Brain pericyte (primary cell): ENCODE measurements at regions not wholly inside any gene's neighbourhood (a gene's known extent, or its start where the extent isn't known, plus 50 kb on each side); places are given as distances from the start of the nearest gene placed in this dataset.

Experiments used
- DNase-seq: peaks from one replicate; pipeline ENCODE4 v3.0.0-alpha.2; 2012; ENCODE audit warnings: low read depth, low spot score

DNA sequence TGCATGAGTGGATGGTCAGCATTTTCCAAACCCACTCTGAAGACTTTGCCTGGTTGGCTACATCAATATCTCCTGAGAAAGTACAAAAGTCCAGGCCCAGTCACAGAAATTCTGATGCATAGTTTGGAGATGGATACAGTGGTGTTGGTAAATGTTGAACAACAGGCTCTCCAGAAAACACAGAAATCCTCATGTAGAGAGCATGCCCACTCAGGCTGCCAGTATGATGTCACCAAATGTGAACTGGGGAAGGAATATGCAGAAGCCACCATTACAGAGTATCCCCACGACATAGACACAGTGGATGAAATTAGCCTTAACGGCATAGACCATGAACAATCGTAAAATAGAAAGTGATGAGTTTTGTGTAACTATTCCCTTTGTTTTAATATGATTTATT is 97.1 kb upstream of the NXT1 start:
- DNase-seq, result no peak

DNA sequence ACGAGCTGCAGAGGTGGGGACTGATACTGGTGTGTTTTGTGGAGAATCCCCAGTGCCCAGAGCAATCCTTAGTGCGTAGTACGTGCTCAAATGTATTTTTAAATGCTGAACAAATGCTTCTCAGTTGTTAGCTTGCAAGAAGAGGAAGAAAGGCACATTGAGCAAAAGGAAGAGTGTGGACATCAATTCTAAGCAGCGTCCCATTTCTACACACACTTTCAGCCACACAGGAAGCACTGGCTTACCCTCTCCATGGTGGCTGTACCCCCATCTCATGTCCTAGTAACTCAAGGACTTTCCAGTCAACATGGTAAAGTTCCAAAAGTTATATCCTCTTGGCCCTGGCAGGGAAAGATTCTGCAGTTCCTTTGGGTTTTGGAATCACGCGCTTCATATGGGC is 98.8 kb upstream of the NXT1 start:
- DNase-seq, result no peak

DNA sequence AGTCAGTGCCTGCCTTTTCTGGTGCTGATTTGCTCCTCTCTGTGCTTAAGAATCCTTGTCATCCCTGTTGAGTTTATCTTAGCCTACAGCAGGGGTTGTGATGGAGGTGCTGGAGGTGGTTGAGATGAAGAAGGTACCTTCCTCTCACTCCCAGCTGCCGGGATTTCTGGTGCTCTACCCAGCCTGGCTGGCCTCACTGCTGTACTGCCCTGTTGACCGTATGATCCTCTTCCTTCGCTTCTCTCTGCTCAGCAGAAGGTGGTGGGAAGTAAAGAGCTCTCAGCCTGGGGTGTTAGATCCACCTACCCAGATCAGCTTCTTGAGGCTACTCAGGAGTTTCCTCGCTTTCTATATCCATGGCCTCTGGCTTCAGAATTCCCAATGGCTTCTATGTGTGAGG is 101.0 kb upstream of the NXT1 start:
- DNase-seq, result no peak

DNA sequence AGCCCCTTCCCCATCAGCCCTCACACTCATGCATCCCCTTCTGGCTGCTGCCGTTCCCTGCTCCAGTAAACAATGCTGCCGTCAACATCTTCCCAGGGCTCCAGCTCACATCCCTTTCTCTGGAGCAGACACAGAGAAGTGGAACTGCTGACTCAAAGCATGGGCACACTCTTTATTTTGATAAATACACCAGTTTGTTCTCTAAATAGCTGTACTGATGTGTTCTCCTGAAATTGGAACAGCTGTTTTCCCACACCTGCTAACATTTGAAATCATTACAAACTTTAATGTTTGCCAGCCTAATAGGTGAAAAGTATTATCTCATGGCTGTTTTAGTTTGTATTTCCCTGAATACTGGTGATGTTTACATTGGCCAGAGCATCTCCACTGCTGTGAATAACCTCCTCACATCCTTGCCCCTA is 102.1 kb upstream of the NXT1 start:
- no peak for DNase-seq

DNA sequence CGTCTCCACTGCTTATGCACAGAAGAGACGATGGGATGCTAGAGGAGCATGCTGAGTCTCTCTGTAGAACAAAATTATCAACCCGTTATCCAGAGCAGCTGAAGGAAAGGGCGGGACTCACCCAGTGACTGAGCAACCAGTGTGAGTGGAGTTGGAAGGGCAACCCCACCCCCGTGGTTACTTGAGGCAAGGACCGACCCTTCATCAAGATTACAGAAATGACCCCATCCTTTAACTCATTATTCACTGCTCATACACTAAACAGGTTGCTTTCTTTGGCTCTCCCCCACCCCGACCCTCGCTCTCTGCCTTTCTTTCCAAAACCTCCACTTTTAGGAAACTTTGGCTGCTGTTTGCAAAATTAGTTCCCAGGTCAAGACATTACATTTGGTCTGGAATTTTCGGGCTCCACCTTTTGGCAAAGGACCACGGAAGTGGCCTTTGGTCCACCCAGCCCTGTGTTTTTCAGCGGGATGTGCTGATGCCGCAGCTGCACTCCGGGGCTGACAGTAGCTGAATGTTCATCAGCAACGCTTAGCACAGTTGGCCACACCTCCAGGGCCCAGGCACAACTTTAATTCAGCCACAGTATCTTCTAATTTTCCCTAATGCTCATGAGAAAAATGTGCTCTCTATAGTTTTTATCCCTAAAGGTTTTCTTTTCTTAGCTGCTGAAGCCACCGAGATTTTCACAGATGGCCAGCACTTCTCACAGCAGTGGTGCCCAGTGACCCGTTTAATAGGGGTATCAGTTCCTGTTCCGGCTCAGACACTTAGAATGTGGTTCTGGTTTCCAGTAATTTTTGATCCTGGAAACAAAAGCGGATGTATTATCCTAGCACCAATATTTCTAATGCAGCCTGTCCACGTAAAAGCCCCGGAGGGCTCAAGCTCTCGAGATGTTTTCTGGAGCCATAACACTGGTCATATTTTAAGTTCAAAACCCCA is 103.6 kb upstream of the NXT1 start:
- DNase-seq, result no peak

DNA sequence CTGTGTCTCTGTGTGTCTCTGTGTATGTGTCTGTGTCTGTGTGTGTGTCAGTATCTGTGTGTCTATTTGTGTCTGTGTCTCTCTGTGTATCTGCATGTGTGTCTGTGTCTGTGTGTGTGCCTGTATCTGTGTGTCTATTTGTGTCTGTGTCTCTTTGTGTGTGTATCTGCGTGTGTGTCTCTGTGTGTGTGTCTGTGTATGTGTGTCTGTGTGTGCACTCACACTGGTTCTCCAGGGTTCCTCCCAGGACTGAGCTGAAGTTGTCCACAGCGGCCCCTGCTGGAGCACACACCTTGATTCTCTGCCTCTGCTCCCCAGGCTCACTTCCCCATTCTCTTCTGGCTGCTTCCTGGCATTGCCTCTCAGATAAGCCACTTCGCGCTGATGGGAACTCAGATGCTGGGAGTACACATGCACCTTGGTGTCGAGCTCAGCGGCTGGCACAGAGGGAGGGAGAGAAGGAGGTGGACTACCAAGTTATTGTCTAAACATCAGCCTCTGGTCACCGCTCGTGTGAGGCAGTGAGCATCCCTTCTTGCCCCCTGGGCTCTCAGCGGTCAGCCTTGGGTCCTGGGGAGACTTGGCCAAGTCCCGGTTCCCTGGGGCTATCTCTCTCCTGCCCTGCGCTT is 104.9 kb upstream of the NXT1 start:
- DNase-seq, result no peak

DNA sequence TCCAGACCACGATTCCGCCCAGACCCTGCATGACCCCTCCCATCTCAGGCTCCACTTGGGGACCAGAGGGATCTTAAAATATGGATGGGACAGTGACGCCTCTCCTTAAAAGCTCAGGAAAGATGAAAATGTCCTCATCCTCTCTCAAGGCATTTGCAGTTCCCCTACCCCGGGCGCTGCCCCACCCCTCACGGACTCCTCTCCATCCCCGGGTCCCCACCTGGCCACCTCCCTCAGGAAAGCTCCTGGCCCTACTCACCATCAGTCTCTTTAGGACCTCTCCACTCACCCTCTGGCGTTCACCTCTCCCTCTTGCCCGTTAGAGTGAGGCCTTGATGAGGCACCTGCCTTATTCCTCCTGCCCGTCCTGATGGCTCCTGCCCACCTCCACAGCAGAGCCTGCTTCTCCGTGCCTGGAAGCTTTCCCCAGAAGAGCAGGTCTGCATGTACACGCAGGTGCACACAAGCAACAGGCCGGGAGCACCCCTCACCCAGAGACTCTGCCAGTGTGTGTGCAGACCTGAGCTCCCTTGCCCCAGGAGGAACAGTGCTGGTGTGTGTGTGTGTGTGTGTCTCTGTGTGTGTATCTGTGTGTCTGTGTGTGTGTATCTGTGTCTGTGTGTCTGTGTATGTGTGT is 105.6 kb upstream of the NXT1 start:
- DNase-seq, result no peak

DNA sequence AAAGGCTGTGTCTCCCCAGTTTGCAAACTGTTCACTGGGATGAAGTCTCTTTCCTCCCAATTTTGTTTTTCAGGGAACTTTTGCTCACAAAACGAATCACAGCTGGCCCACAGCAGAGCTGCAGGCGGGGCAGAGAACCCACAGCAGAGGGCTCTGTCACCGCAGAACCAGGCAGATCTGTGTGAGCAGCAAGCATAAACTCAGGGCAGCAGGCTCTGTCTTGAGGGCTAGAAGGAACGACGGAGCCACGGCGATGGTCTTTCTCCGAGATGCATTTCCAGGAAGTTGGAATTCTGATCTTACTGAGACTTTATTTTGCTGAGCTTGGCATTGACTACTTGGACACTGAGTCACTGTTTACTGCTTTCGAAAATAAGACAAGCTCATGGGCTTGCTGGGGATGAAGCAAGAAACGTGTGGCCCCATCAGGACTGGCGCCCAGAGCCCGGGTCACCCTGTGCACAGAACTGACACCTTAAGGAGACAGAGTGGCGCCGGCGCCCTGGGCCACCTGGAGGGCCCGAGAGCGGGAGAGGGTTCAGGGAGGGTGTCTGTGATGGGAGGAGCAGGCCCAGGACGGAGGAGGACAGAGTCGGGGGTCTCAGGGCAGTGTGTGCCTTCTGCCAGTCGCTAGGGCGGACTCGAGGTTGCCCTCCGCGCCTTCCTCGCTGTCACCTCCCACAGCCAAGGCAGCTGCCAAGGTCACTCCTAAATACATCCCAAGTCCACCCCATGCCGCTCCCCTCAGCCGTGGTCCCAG is 106.3 kb upstream of the NXT1 start:
- DNase-seq, result no peak

DNA sequence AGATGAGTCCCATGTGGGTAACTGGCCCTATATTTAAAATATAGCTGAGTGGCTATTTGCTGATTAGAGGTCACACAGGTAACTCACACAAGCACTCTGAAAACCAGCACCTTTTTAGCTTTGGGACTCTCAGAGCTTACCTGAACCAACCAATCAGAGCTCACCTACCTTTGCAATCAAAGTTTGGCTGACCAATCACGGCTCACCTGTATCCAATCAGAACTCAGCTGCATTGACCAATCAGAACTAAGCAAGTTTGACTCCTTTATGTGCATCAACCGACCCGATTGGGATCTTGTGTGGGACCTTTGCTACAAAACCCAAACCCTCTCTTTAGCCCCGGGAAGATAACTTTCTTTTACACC is 106.8 kb upstream of the NXT1 start:
- DNase-seq, result no peak

DNA sequence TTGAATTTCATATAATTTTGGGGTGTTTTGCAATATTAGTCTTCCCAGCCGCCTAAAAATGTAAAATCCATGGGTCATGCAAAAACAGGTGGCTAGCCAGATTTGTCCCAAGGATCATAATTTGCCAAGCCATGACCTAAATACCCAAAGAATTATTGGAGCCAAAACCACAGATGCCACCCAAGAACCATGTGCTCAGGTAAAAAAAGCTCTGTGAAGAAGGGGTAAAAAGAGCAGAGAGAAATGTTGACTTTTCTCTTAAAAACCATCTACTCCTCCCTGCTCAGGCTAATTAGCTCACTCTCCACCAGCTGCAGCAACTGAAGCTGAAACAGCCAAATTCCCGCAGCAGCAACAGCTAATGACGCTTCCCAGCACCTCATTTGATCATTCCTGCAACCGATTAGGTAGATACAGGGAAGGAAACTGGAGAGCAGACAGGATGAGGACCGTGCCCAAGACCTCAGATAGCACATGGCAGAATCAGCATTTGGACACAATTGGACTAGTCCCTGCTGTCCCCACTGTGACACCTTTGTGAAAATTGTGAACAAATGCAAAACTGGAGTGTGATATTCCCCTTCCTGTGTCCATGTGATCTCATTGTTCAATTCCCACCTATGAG is 107.9 kb upstream of the NXT1 start:
- no peak for DNase-seq

DNA sequence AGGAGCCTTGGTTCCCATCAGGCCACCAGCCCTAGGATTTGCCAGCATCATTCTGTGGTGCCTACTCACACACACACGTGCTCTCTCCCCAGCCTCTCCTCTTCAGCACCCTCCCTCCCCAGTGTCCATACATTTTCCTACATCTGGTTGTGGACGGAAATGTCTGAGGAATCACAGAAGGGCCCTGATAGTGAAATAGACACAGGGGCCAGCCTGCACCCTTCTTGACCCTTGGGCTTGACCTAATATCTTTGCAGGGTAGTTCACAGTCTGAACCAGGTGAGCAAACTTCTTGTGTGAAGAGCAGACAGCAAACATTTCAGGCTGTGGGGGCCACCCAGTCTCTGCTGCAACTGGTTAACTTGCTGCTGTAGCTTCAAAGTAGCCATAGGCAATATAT is 108.5 kb upstream of the NXT1 start:
- DNase-seq, result no peak

DNA sequence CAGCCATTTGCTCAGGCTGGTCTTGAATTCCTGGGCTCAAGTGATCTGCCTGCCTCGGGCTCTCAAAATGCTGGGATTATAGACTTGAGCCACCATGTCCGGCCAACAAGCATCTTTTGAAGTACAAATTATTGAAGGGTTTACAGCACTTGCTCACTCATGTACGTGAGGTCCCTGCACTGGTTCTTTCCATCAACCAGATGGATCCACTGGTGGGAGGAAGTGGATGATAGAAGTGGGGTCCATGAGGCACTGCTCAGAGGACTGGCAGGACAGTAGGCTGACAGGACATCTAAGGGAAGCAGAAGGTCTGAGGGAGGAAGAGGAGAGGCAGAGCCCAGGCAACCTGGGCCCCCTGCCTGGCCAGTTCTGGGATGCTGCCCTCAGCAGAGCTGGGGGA is 109.2 kb upstream of the NXT1 start:
- DNase-seq, result no peak

DNA sequence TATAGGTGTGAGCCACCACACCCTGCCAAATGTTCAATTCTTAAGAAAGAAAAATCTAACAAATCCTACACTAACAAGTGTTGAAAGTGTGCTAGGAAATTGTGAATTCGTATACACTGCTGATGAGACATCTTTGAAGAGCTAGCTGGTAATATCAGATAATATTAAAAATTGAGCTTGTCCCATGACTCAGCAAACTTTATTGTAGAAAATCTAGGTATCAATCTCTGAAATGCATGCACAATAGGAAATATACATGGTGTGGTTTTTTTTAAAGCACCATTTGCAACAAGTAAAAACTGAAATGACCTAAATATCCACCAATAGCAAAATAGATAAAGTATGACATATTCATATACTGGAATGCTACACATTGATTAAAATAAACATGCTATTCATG is 110.1 kb upstream of the NXT1 start:
- DNase-seq, result no peak

DNA sequence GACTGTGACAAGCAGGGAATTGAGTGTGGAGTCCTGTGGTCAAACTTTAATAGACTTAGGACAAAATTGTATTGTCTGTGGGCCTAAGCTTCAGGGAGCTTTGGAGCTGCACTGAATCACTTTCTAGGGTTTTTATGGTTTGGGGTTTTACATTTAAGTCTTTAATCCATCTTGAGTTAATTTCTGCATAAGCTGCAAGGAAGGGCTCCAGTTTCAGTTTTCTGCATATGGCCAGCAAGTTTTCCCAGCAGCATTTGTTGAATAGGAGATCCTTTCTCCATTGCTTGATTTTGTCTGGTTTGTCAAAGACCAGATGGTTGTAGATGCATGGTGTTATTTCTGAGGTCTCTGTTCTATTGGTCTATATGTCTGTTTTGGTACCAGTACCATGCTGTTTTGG is 113.4 kb upstream of the NXT1 start:
- DNase-seq, result no peak

DNA sequence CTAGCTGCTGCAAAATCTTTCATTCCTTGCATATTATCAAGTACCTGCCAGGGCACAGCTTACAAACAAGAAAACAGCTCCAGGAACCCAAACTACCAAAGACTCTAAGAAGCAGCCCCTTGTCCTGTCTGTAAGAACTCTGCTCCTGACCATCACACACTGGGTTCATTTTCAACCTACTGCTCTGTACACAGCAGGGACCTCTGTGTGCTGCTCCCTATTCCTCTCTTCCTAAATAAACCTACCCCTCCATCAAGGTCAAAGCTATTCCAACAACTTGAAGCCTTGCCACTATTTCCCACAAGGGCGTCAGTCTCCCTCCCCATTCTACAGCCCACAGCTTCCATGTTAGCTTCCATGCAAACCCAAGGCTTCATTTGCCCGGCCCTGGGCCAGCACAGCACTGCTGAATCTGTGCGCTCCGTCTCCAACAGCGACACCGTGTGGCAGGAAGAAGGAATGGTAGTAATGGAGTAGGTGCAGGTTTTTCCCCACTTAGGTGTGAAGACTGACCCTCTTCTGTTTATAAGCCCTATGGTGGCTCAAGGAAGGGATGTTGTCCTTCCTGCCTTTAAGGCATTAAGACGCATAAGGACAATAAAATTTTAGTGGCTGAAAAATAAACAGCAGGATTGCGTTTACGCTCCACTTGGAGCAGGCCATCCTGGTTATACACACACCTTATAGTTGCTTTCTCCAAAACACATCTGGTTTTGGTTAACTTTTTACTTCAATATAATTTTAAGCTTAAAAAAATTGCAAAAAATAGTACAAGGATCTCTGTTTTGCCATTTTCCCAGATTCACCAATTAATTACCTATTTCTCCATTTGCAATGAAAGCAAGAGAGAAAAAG is 115.2 kb upstream of the NXT1 start:
- no peak for DNase-seq

DNA sequence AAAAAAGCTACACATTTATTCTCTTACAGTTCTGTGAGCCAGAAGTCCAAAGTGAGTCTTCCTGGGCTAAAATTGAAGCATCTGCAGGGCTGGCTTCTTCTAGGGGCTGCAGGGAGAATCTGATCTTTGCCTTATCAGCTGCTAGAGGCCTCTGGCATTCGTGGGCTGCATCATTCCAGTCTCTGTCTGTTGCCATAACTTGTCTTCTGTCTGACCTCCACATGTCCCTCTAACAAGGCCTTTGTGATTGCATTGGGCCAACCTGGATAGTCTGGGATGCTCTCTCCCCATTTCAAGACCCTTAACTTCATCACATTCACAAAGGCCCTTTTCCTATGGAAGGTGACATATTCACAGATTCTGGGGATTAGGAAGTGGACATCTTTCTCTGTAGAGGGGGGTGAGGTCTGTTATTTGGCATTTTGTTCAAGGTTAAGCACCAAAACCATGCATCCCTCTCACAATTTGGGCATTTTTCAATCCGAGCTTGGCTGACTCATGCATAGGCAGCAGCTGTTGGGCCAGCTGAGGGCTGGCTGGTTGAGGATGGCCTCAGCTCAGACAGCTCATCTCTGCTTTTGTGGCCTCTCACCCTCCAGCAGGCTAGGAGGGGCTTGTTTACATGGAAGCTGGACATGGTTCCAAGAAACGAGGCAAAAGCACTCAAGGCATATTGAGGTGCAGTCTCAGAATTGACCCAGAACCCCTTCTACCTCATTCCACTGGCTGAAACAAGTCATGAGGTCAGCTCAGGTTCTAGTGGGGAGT is 116.1 kb upstream of the NXT1 start:
- no peak for DNase-seq

DNA sequence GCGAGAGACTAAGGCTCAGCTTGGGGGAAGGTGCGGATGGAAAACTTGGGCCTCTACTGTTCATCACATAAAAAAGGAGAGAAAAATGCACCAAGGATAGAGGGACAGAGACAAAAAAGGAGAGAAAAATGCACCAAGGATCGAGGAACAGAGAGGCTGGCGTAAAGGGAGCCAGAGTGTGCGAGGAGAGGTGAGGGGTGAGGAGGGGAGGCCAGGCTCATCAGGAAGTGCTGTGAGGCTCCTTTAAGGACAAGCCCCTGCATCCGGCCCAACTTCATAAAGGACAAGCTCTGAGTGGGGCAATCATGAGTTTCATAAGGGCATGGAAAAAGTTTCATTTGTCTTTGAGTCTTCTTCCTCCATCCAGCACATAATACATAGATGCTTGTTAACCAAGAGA is 117.2 kb upstream of the NXT1 start:
- no peak for DNase-seq

DNA sequence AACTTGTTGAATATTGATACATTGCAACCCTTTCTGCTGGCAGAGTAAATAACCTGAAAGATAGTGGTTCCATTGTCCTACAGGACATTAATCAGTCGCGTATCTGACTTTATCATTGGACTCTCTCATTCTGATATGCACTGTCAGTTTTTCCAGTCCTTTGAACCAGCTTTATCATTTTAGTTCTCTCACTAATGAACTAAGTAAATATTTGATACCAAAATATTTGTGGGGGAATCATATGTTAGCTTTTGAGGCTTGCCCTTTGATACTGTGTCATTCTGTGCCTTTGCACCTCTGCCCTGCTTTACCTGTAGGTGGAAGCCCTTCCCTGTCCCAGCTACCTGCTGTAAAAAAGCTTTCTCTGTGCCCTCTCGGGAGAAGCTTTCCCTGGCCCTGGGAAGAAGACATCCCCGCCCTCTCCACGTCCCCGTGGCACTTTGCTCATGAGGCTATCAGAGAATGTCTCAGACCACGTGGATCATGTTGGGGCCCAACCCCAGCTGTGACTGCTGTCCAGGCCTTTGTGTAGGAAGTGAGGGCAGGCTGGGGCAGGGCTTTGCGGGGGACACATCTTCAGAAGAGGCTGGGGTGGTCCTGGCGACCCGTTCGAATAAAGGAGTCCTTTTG is 117.8 kb upstream of the NXT1 start:
- DNase-seq, result no peak

DNA sequence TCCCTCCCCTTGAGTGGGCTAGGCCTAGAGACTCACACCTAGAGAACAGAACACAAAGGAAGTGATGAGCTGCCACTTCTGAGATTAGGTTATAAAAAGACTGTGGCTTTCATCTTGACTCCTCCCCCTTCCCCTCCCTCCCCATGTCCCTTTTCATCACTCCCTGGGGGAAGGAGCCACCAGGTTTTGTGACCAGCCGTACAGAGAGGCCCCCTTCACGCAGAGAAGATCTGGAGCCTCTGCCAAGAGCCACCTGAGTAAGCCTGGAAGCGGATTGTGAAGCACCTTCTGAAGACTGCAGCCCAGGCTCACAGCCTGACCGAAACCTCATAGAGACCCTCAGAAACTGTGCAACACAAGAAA is 118.4 kb upstream of the NXT1 start:
- no peak for DNase-seq
